Caco-2 (cell line): ENCODE measurements at regions not wholly inside any gene's neighbourhood (a gene's known extent, or its start where the extent isn't known, plus 50 kb on each side); places are given as distances from the start of the nearest gene placed in this dataset.

ENCODE experiments used
- BruUV-seq: library from RNA; stranded (reverse); fragments of 400-500 nt; replicated peaks from 2 replicates; lab custom pipeline; 2021; lab: Mats Ljungman, UMichigan
- CTCF ChIA-PET: fragments of 300-600 bp; sonication (Branson Sonifier 250); formaldehyde crosslinking; loops from one replicate; lab custom pipeline; 2022; ENCODE audit warnings: antibody characterized with exemption; lab: Charles Lee
- POLR2A ChIA-PET: fragments of 300-600 bp; sonication (Branson Sonifier 250); formaldehyde crosslinking; loops from one replicate; lab custom pipeline; 2022; ENCODE audit warnings: antibody characterized with exemption; lab: Charles Lee
- DNase-seq, 2 experiments: peaks; one replicate each; pipeline versions ENCODE4 v3.0.0 to v3.0.0-alpha.2; 2020 to 2022
- H3K27me3 ChIP-seq: replicated peaks from 2 replicates; pipeline ENCODE4 v1.6.0; 2011; ENCODE audit warnings: low read length; ENCODE audit not compliant: control insufficient read depth, insufficient read depth
- H3K36me3 ChIP-seq: 2 replicates; pipeline ENCODE4 v1.5.1; 2011; ENCODE audit warnings: low read length; ENCODE audit not compliant: control insufficient read depth, insufficient read depth
- H3K4me1 ChIP-seq: fragments of 250-450 bp; sonication (Bioruptor Pico); 2 replicates; pipeline ENCODE4 v1.5.1; 2020; ENCODE audit warnings: mild to moderate bottlenecking
- H3K4me3 ChIP-seq: 2 replicates; pipeline ENCODE4 v1.5.1; 2011; ENCODE audit warnings: low read depth, mild to moderate bottlenecking, control low read depth, low read length
- H3K9me3 ChIP-seq: fragments of 250-450 bp; sonication (Bioruptor Pico); 2 replicates; pipeline ENCODE4 v1.5.1; 2020; ENCODE audit warnings: mild to moderate bottlenecking, moderate library complexity
- H3K27ac Mint-ChIP-seq: one replicate; pipeline ENCODE4 v1.8.0; 2022; ENCODE audit warnings: mixed read lengths; ENCODE audit not compliant: unreplicated experiment
- H3K27me3 Mint-ChIP-seq: one replicate; pipeline ENCODE4 v1.8.0; 2022; ENCODE audit warnings: mixed read lengths; ENCODE audit not compliant: insufficient read depth, unreplicated experiment
- H3K36me3 Mint-ChIP-seq: one replicate; pipeline ENCODE4 v1.8.0; 2022; ENCODE audit warnings: mild to moderate bottlenecking, mixed read lengths; ENCODE audit not compliant: insufficient read depth, unreplicated experiment
- H3K4me1 Mint-ChIP-seq: one replicate; pipeline ENCODE4 v1.8.0; 2022; ENCODE audit warnings: low read depth, mixed read lengths; ENCODE audit not compliant: unreplicated experiment
- H3K4me3 Mint-ChIP-seq: one replicate; pipeline ENCODE4 v1.8.0; 2022; ENCODE audit warnings: mild to moderate bottlenecking, moderate library complexity, mixed read lengths; ENCODE audit not compliant: unreplicated experiment
- H3K9me3 Mint-ChIP-seq: one replicate; pipeline ENCODE4 v1.8.0; 2022; ENCODE audit warnings: mixed read lengths; ENCODE audit not compliant: unreplicated experiment
- intact Hi-C: fragments of 100-400 bp; cut with micrococcal nuclease; formaldehyde crosslinking; loops from one replicate; pipeline ENCODE4 v1.10.0; 2022; ENCODE audit not compliant: unreplicated experiment
- TF ChIP-seq, protein P1 (sequence below), 2 experiments: fragments of 200-600 bp in 1 of 2; IDR thresholded peaks; 1 replicate in 1 of 2; 2 replicates in 1 of 2; pipeline versions ENCODE4 v1.5.1 to v1.8.0; 2011 to 2022; ENCODE audit warnings: antibody characterized with exemption in 1 of 2, control low read depth in 1 of 2, inconsistent platforms in 1 of 2, low read depth in 1 of 2, low read length in 1 of 2, mild to moderate bottlenecking in 1 of 2, moderate library complexity in 1 of 2; ENCODE audit not compliant: insufficient read depth in 1 of 2, severe bottlenecking in 1 of 2, unreplicated experiment in 1 of 2

DNA sequence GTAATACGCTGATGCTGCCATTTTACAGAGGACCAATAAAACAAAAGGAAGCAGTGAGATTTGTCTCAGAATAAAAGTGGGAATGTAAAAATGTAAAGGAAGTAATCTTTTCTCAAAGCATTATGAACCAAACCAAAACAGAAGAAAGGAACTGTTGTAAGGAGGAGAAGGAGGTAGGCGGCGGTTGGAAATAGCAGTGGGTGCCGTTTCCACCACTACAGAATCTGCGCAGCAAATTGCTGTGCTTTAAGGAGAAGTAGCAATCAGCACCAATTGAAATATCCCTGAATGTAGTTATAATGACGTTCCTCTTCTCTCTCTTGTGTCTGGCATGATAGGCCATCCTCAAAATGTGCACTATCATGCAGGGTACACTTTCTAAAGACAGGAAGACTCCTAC, 455.1 kb upstream of the TLE4 start:
- H3K4me1 ChIP-seq: no peaks in the 10 kb centered on the region
- TF ChIP-seq, protein P1, sequence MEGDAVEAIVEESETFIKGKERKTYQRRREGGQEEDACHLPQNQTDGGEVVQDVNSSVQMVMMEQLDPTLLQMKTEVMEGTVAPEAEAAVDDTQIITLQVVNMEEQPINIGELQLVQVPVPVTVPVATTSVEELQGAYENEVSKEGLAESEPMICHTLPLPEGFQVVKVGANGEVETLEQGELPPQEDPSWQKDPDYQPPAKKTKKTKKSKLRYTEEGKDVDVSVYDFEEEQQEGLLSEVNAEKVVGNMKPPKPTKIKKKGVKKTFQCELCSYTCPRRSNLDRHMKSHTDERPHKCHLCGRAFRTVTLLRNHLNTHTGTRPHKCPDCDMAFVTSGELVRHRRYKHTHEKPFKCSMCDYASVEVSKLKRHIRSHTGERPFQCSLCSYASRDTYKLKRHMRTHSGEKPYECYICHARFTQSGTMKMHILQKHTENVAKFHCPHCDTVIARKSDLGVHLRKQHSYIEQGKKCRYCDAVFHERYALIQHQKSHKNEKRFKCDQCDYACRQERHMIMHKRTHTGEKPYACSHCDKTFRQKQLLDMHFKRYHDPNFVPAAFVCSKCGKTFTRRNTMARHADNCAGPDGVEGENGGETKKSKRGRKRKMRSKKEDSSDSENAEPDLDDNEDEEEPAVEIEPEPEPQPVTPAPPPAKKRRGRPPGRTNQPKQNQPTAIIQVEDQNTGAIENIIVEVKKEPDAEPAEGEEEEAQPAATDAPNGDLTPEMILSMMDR (IDR thresholded peaks at IDR 0.05; ENCODE audit: insufficient read depth in 1 of 2, low read depth in 1 of 2, low read length in 1 of 2, severe bottlenecking in 1 of 2, unreplicated experiment in 1 of 2): no peak
- Mint-ChIP-seq H3K27me3 (no peaks in the 10 kb centered on the region), H3K4me1 (no peaks in the 10 kb centered on the region), H3K4me3 (no peak overlapping the region), H3K36me3 (no peaks in the 10 kb centered on the region), H3K9me3 (no peaks in the 10 kb centered on the region), H3K27ac (no peak overlapping the region)
- H3K27me3 ChIP-seq: no peaks in the 10 kb centered on the region
- no peak for DNase-seq
- no peaks in the 10 kb centered on the region for H3K9me3 ChIP-seq
- intact Hi-C loops: no loop called here
- BruUV-seq: no TSS peak
- no peaks in the 10 kb centered on the region for H3K36me3 ChIP-seq
- POLR2A ChIA-PET: no interaction called here
- H3K4me3 ChIP-seq: no peak overlapping the region
- CTCF ChIA-PET: no interaction called here

DNA sequence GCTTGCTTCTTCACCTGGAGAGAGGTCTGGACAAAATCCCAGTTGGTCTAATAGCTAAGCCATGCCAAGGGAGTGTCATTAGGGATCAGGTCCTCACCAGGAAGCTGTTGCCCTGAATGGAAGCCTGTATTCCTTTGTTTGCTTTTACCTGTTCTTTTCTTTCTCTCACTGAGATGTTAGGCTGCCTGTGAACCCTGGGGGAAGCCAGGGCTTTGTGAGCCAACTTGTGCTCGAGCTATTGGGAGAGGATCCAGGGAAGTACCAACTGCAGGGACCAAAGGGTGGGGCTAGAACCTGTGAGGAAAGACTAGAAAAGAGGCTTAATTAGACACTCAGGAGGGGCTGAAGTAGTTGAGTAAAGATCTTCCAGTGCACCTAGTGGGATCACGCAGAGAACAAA, 451.2 kb upstream of the TLE4 start:
- H3K27ac Mint-ChIP-seq: no peak overlapping the region
- H3K27me3 Mint-ChIP-seq: no peaks in the 10 kb centered on the region
- H3K4me3 Mint-ChIP-seq: no peak overlapping the region
- Histone ChIP-seq H3K4me1 (no peaks in the 10 kb centered on the region), H3K4me3 (no peak overlapping the region), H3K9me3 (no peaks in the 10 kb centered on the region), H3K27me3 (no peaks in the 10 kb centered on the region), H3K36me3 (no peaks in the 10 kb centered on the region)
- CTCF ChIA-PET: no interaction called here
- H3K9me3 Mint-ChIP-seq: no peaks in the 10 kb centered on the region
- no peak for DNase-seq
- H3K36me3 Mint-ChIP-seq: no peaks in the 10 kb centered on the region
- no TSS peak for BruUV-seq
- intact Hi-C loops: no loop called here
- POLR2A ChIA-PET: no interaction called here
- TF ChIP-seq, protein P1 (IDR thresholded peaks at IDR 0.05; ENCODE audit: insufficient read depth in 1 of 2, low read depth in 1 of 2, low read length in 1 of 2, severe bottlenecking in 1 of 2, unreplicated experiment in 1 of 2): no peak
- no peaks in the 10 kb centered on the region for H3K4me1 Mint-ChIP-seq

DNA sequence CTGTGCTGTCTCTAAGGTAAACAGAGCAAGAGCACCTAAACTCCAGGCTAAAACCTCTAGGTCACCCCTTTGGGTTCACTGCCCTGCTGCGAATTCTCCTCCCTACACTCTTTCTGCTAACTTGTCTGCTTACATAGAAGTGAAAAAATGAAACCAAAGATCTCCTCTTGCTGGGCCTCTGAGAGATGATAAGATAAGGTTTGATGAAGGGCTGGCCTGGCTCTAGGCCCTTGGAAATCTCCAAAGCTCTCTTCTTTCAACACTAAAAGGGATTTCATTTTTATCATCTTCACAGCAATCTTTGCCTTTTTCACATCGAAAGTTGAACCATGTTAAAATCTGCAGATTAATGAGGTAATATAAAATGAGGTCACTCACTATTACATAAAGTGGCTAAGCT, 450.8 kb upstream of the TLE4 start:
- TF ChIP-seq, protein P1 (IDR thresholded peaks at IDR 0.05; ENCODE audit: insufficient read depth in 1 of 2, low read depth in 1 of 2, low read length in 1 of 2, severe bottlenecking in 1 of 2, unreplicated experiment in 1 of 2): no peak
- H3K9me3 Mint-ChIP-seq: no peaks in the 10 kb centered on the region
- H3K27ac Mint-ChIP-seq: no peak overlapping the region
- intact Hi-C loops: no loop called here
- no peaks in the 10 kb centered on the region for H3K36me3 Mint-ChIP-seq
- Histone ChIP-seq H3K27me3 (no peaks in the 10 kb centered on the region), H3K36me3 (no peaks in the 10 kb centered on the region), H3K4me1 (no peaks in the 10 kb centered on the region), H3K9me3 (no peaks in the 10 kb centered on the region), H3K4me3 (no peak overlapping the region)
- BruUV-seq: no TSS peak
- H3K4me1 Mint-ChIP-seq: no peaks in the 10 kb centered on the region
- no peak for DNase-seq
- ChIA-PET CTCF (no interaction called here), POLR2A (no interaction called here)
- H3K4me3 Mint-ChIP-seq: no peak overlapping the region
- H3K27me3 Mint-ChIP-seq: no peaks in the 10 kb centered on the region
